ENCODE measurements at regions not wholly inside any gene's neighbourhood (a gene's known extent, or its start where the extent isn't known, plus 50 kb on each side); places are given as distances from the start of the nearest gene placed in this dataset.
"Not testable (repeated sequence)": the region's sequence is repeated elsewhere in the genome, so short reads cannot be mapped to it uniquely, and the experiment has no call there.

GRCh38 chr1:243996223-243996622 lies 54.9 kb upstream of the ZBTB18 start:
- DNase-seq, result no peak

- DNase-seq, result no peak
Measured at GRCh38 chr1:243991650-243992049, 59.4 kb upstream of the ZBTB18 start.

- no peak for DNase-seq
Measured at GRCh38 chr1:243984788-243985187, 66.3 kb upstream of the ZBTB18 start.

GRCh38 chr1:243982447-243983018 lies 68.5 kb upstream of the ZBTB18 start:
- no peak for DNase-seq

DNA sequence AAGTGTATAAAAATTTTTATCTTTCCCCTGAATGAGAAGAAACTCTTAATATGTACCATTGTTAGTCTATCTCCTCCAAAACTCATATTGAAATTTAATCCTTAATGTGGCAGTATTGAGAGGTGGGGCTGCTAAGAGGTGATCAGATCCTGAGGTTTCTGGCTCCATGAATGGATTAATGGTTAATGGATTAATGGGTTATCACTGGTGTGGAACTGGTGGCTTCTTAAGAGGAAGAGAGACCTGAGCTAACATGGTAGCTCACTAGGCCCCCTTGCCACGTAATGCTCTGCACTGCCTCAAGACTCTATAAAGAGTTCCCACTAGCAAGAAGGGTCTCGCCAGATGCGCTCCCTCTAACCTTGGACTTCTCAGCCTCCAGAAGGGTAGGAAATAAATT lies 70.6 kb upstream of the ZBTB18 start:
- DNase-seq, result no peak

- no peak for DNase-seq
Measured at GRCh38 chr1:243980071-243980470, 71.0 kb upstream of the ZBTB18 start.

- DNase-seq, result no peak
Measured at GRCh38 chr1:243979396-243979795, 71.7 kb upstream of the ZBTB18 start.

DNA sequence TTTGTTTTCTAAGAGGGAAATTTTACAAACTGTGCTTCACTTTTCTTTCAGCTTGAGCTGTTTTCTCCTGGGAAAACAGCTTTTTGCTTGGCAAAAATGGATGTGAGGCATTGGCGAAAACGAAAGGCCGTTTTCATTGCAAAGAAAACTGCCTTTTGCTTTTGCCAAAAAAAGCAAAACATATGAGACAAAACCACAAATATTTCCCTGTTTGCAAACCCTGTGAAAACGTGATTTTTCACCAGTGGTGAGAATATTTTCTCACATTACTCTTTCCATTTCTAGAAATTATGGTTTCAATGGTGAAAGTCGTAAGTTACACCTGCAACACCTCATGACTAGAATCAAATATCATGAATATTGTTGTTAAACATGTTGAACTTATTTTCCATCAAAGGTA lies 74.0 kb upstream of the ZBTB18 start:
- no peak for DNase-seq

DNA sequence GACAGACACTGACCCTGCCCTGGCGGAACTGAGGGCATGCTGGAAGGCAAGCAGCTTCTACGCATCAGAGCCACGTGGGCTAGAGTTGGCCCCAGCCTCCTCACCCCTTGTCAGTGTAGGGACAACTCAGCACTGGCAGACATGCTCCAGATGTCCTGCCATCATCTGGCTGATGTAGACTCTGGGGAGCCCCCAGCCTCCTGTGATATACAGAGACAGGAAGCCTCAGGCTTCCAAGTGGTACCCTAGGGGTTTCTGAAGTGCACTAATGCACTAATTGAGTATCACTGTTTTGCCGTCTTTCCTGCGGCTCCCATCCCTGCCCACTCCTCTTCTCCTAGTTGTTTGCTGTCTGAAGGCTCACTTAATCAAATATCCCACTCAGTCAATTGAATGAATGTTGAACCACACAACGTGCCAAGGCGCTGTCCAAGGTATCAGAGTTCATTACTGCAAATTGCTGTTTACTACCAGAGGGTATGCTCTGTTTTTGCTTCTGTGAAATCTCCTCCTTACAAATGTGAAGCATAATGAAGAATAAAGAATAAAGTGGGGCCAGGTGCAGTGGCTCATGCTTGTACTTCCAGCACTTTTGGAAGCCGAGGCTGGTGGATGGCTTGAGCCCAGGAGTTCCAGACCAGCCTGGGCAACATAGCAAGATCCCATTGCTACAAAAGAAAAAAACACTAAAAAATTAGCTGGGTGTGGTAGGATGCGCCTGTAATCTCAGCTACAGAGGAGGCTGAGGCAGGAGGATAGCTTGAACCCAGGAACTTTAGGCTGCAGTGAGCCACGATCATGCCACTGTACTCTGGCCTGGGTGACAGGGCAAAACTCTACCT lies 76.4 kb upstream of the ZBTB18 start:
- peak; percentile 62 for DNase-seq

GRCh38 chr1:243973169-243973568 lies 77.9 kb upstream of the ZBTB18 start:
- no peak for DNase-seq

GRCh38 chr1:243970077-243970476 lies 81.0 kb upstream of the ZBTB18 start:
- no peak for DNase-seq

- DNase-seq, result no peak
Measured at GRCh38 chr1:243968413-243968812, 82.7 kb upstream of the ZBTB18 start.

- DNase-seq, result no peak
Measured at GRCh38 chr1:243964915-243965314, 86.2 kb upstream of the ZBTB18 start.

DNA sequence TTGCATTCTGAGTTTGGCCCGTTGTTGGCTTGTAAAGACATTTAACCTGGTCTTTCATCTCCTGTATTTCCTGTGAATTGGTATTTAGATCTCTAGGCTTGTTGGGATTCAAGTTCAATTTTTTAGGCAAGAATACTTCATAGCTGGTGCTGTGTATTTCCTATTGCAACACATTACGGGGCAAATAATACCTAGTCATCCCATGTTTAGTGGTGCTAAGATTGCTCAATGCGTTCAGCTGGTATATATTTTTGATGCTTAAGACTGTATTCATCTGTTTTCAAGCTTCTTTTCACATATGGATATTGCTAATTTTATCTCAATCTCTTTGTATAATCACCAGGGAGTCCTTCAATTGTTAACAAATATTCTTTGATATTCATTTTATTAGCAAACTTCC lies 87.5 kb upstream of the ZBTB18 start:
- no peak for DNase-seq

DNA sequence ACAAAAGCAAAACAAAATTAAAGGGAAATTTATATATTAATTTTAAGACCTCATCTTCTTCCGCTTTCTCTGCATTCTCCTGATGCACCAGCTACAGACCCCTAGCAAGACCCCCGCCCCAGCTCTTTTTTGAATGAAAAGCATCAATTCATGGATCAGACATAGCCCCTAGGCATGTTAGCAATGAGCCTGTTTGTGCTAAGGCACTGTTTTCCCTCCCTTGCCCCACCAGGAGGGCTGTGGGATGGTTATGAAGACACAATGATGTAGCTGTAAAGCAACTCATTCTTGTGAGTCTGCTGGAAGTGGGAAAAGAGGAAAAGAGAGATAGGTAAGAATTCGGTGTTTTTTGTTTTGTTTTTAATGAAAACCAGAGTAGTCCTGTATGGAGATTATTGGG lies 88.5 kb upstream of the ZBTB18 start:
- no peak for DNase-seq

- no peak for DNase-seq
Measured at GRCh38 chr1:243959998-243960397, 91.1 kb upstream of the ZBTB18 start.

DNA sequence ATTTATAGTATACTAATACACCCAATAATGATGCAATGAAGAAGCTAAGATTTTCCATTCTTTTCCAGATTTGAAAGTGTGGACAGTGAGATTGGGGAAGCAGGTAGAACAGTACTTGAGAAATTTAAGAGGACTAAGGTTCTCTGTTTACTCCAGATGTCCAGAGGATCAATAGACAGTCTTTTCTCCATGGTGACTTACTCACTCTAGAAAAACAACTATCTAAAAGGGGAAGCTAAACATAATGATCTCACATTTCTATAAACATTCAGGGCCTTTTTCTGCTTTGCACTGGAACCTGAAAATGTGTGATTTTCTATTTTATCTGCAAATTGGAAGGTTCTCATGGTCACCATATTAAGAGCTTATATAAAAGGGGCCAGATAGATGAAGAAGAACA lies 93.9 kb upstream of the ZBTB18 start:
- no peak for DNase-seq

DNA sequence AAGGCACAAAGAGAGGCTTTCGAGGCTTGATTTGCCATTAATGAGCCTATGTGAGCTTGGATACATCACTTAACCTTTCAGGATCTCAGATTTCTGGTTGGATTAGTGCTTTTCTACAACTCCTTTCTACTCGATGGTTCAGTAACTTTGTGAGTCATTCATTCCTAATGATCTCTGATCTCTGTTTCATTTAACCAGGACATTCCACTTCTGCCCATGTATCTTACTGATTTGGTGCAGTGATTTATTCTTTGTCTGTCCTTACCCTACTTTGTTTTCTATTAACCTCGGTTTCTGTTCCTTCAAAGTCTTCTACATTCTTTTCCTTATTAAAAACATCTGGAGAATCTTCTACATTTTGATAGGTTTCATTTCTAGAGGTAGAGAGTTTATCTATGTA lies 94.6 kb upstream of the ZBTB18 start:
- DNase-seq, result no peak

DNA sequence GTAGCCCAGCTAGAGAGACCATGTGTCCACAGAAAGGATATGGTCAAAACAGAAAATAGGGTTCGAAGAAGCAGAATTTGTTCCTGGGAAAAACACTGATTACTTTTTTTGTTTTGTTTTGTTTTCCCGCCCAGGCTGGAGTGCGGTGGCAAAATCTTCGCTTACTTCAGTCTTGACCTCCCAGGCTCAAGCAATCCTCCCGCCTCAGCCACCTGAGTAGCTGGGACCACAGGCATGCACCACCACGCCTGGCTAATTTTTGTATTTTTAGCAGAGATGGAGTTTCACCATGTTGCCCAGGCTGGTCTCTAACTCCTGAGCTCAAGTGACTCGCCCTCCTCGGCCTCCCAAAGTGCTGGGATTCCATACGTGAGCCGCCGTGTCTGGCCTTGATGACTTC lies 99.9 kb upstream of the ZBTB18 start:
- not testable (repeated sequence) for DNase-seq

GRCh38 chr1:243950166-243950565 lies 100.1 kb upstream of the AKT3 start:
- DNase-seq, result no peak

DNA sequence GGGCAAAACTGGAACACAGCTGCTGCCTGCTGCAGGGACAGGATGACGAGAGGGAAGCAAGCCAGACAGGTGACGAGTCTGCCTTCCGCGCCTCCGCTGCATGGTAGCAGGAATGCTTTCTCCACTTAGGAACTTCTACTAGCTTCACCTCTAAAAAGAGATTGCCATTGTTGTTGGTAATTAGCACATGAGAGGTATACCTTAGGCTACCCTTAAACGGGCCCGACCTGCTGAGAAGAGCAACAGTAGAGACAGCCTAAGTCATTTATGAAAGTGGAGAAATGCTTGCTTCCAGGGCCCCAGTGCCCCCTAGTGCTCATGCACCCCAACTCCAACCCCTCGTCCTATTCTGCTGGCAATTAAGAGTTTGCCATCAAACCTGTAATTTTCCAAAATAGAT lies 96.9 kb upstream of the AKT3 start:
- no peak for DNase-seq

- no peak for DNase-seq
Measured at GRCh38 chr1:243946253-243946652, 96.2 kb upstream of the AKT3 start.

- no peak for DNase-seq
Measured at GRCh38 chr1:243945727-243946126, 95.7 kb upstream of the AKT3 start.

DNA sequence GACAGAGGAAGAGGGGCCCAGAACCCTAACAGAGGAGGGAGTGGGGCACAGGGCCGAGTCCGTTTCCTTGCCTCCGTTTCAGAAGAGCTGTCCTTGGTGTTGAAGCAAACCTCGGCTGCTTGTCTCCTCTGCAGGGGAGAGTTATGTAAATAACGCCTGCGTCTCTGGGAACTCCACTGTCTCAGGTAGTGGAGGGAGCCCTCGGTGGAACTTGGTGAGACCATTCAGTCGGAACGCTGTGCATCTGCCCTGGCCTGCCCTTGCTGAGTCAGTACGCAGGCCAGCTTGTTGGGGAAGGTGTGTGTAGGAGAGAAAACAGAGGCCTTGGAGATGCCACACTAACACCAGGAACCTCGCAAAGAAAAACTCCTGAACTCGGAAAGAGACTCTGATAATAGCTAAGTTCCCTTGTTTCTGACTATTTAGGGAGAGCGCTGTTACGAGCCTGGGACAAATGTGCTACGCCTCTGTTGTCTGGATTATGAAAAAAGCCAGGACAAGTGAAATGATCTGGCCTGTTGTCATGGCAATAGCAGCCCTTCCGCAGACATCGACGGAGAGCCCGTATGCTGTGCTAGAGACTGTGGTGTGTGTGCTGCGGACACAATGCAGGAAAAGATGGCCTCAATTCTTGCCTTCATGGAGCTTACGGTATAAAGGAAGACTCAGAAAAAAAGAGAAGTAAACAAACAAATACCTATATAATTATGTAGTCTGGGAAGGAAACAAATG lies 94.6 kb upstream of the AKT3 start:
- no peak for DNase-seq
